GM12864 (cell line): ENCODE measurements at regions not wholly inside any gene's neighbourhood (a gene's known extent, or its start where the extent isn't known, plus 50 kb on each side); places are given as distances from the start of the nearest gene placed in this dataset.

ENCODE experiments used
- DNase-seq: peaks from one replicate; pipeline ENCODE4 v3.0.0-alpha.2; 2011; ENCODE audit warnings: low read depth
- H3K4me3 ChIP-seq: 2 replicates; pipeline ENCODE4 v1.5.1; 2011; ENCODE audit warnings: mild to moderate bottlenecking, low read depth, low read length, control low read depth
- CTCF ChIP-seq: IDR thresholded peaks from 2 replicates; pipeline ENCODE4 v1.5.1; 2011; ENCODE audit warnings: low read depth, mild to moderate bottlenecking, moderate library complexity, low read length, control low read depth, inconsistent platforms; ENCODE audit errors: missing control alignments

- TF ChIP-seq CTCF: no peak
- H3K4me3 ChIP-seq: no peak overlapping the region
- DNase-seq: no peak
These were observed 121.1 kb downstream of the CAND1 start for GRCh38 chr12:67390273-67390672.

- no peak overlapping the region for H3K4me3 ChIP-seq
- TF ChIP-seq CTCF: no peak
- no peak for DNase-seq
These were observed 121.9 kb downstream of the CAND1 start for GRCh38 chr12:67391034-67391433.

- no peak for DNase-seq
- no peak for TF ChIP-seq CTCF
- H3K4me3 ChIP-seq: no peak overlapping the region
These were observed 122.5 kb downstream of the CAND1 start for GRCh38 chr12:67391656-67392055.

GRCh38 chr12:67394550-67394949, 125.4 kb downstream of the CAND1 start:
- no peak for DNase-seq

GRCh38 chr12:67400742-67401141, 131.6 kb downstream of the CAND1 start:
- H3K4me3 ChIP-seq: no peak overlapping the region
- no peak for DNase-seq
- no peak for TF ChIP-seq CTCF

More at GRCh38 chr12:67394550-67394949, 125.4 kb downstream of the CAND1 start:
- H3K4me3 ChIP-seq: no peak overlapping the region
- TF ChIP-seq CTCF: no peak

GRCh38 chr12:67410246-67410645, 141.1 kb downstream of the CAND1 start:
- no peak for DNase-seq
- no peak overlapping the region for H3K4me3 ChIP-seq
- no peak for TF ChIP-seq CTCF

- no peak overlapping the region for H3K4me3 ChIP-seq
- no peak for DNase-seq
- no peak for TF ChIP-seq CTCF
These were observed 141.5 kb downstream of the CAND1 start for GRCh38 chr12:67410667-67411067.
